H1 (cell line): ENCODE measurements at regions not wholly inside any gene's neighbourhood (a gene's known extent, or its start where the extent isn't known, plus 50 kb on each side); places are given as distances from the start of the nearest gene placed in this dataset.

Experiments
- ATF2 ChIP-seq: IDR thresholded peaks from 2 replicates; pipeline ENCODE4 v1.6.1; 2012; ENCODE audit warnings: low read length, inconsistent platforms
- CEBPB ChIP-seq: IDR thresholded peaks from 2 replicates; pipeline ENCODE4 v1.6.1; 2012; ENCODE audit warnings: low read depth, low read length
- EZH2 ChIP-seq: fragments of 200-600 bp; sonication (generic); IDR thresholded peaks from 2 replicates; pipeline ENCODE4 v1.7.1; 2012; ENCODE audit warnings: low read depth, mild to moderate bottlenecking, moderate library complexity, low read length, inconsistent platforms; ENCODE audit not compliant: severe bottlenecking
- MAFK ChIP-seq: IDR thresholded peaks from 2 replicates; pipeline ENCODE4 v1.6.1; 2012; ENCODE audit warnings: low read depth, mild to moderate bottlenecking, improper control_type of control experiment, low read length
- POLR2A ChIP-seq, 2 experiments: IDR thresholded peaks; 1 replicate in 1 of 2; 2 replicates in 1 of 2; pipeline ENCODE4 v1.6.1; 2011; ENCODE audit warnings: low read depth in 2 of 2, low read length in 2 of 2, mild to moderate bottlenecking in 2 of 2; ENCODE audit errors: control extremely low read depth in 1 of 2
- RAD21 ChIP-seq, 2 experiments: IDR thresholded peaks in 1 of 2; conservative IDR thresholded peaks in 1 of 2; 2 replicates each; pipeline ENCODE4 v1.6.1; 2011; ENCODE audit warnings: low read depth in 2 of 2, low read length in 2 of 2, improper control_type of control experiment in 1 of 2, inconsistent platforms in 1 of 2, mild to moderate bottlenecking in 1 of 2, moderate library complexity in 1 of 2
- SIN3A ChIP-seq, 2 experiments: IDR thresholded peaks in 1 of 2; conservative IDR thresholded peaks in 1 of 2; 2 replicates each; pipeline ENCODE4 v1.6.1; 2011 to 2012; ENCODE audit warnings: low read length in 2 of 2, improper control_type of control experiment in 1 of 2, low read depth in 1 of 2, mild to moderate bottlenecking in 1 of 2
- SP4 ChIP-seq: IDR thresholded peaks from 2 replicates; pipeline ENCODE4 v1.6.1; 2012; ENCODE audit warnings: low read length, inconsistent platforms
- SRF ChIP-seq: IDR thresholded peaks from 2 replicates; pipeline ENCODE4 v1.6.1; 2011; ENCODE audit warnings: mild to moderate bottlenecking, low read depth, low read length, moderate library complexity
- SUZ12 ChIP-seq: fragments of 200-600 bp; sonication (generic); IDR thresholded peaks from 2 replicates; pipeline ENCODE4 v1.6.1; 2012; ENCODE audit warnings: mild to moderate bottlenecking, inconsistent platforms, low read length, moderate library complexity, mixed read lengths
- TAF1 ChIP-seq: IDR thresholded peaks from 2 replicates; pipeline ENCODE4 v1.6.1; 2011; ENCODE audit warnings: mild to moderate bottlenecking, low read depth, low read length
- ZNF274 ChIP-seq: IDR thresholded peaks from 2 replicates; pipeline ENCODE4 v1.7.0; 2012; ENCODE audit warnings: low read length, borderline replicate concordance; ENCODE audit errors: extremely low read depth
- TF ChIP-seq, protein P1 (sequence below), 3 experiments: IDR thresholded peaks; 1 replicate in 2 of 3; 2 replicates in 1 of 3; pipeline versions ENCODE4 v1.5.1 to v1.6.1; 2011; ENCODE audit warnings: low read length in 3 of 3, mild to moderate bottlenecking in 3 of 3, inconsistent platforms in 2 of 3, low read depth in 1 of 3, moderate library complexity in 1 of 3; ENCODE audit not compliant: insufficient read depth in 1 of 3; ENCODE audit errors: control extremely low read depth in 1 of 3

- TF ChIP-seq SP4 = no peak
- TF ChIP-seq SUZ12 = no peak
- TF ChIP-seq ZNF274 = no peak
- no peak for TF ChIP-seq POLR2A (IDR thresholded peaks at IDR 0.05; ENCODE audit: control extremely low read depth in 1 of 2, low read depth in 2 of 2, low read length in 2 of 2)
- TF ChIP-seq, protein P1, sequence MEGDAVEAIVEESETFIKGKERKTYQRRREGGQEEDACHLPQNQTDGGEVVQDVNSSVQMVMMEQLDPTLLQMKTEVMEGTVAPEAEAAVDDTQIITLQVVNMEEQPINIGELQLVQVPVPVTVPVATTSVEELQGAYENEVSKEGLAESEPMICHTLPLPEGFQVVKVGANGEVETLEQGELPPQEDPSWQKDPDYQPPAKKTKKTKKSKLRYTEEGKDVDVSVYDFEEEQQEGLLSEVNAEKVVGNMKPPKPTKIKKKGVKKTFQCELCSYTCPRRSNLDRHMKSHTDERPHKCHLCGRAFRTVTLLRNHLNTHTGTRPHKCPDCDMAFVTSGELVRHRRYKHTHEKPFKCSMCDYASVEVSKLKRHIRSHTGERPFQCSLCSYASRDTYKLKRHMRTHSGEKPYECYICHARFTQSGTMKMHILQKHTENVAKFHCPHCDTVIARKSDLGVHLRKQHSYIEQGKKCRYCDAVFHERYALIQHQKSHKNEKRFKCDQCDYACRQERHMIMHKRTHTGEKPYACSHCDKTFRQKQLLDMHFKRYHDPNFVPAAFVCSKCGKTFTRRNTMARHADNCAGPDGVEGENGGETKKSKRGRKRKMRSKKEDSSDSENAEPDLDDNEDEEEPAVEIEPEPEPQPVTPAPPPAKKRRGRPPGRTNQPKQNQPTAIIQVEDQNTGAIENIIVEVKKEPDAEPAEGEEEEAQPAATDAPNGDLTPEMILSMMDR (IDR thresholded peaks at IDR 0.05; ENCODE audit: control extremely low read depth in 1 of 3, insufficient read depth in 1 of 3, low read depth in 1 of 3, low read length in 3 of 3) = no peak
- TF ChIP-seq MAFK = no peak
- TF ChIP-seq ATF2 = no peak
- no peak for TF ChIP-seq SRF
- TF ChIP-seq SIN3A (conservative IDR thresholded peaks at IDR 0.05 in 1 of 2, IDR thresholded peaks at IDR 0.05 in 1 of 2; ENCODE audit: low read depth in 1 of 2, low read length in 2 of 2) = no peak
- no peak for TF ChIP-seq CEBPB
- TF ChIP-seq EZH2 = no peak
- no peak for TF ChIP-seq TAF1
- no peak for TF ChIP-seq RAD21 (IDR thresholded peaks at IDR 0.05 in 1 of 2, conservative IDR thresholded peaks at IDR 0.05 in 1 of 2; ENCODE audit: low read depth in 2 of 2, low read length in 2 of 2)
Measured at GRCh38 chr10:9023206-9023605, 968.7 kb downstream of the GATA3 start.
